ENCODE measurements at regions not wholly inside any gene's neighbourhood (a gene's known extent, or its start where the extent isn't known, plus 50 kb on each side); places are given as distances from the start of the nearest gene placed in this dataset.

GRCh38 chr4:141497627-141498026 is 138.8 kb upstream of the IL15 start:
- no peak for TF ChIP-seq CHD2 (IDR thresholded peaks at IDR 0.05; ENCODE audit: low read length, partially characterized antibody)
- no peak for TF ChIP-seq SMC3 (IDR thresholded peaks at IDR 0.05)
- TF ChIP-seq CTCF (IDR thresholded peaks at IDR 0.05) = no peak
- no peak for TF ChIP-seq BHLHE40 (IDR thresholded peaks at IDR 0.05; ENCODE audit: low read depth, low read length)
- TF ChIP-seq EP300 (IDR thresholded peaks at IDR 0.05) = no peak
- no peak for TF ChIP-seq POLR2A (IDR thresholded peaks at IDR 0.05; ENCODE audit: low read length)
- TF ChIP-seq CBX2 (IDR thresholded peaks at IDR 0.05; ENCODE audit: borderline replicate concordance, low read depth) = no peak
- TF ChIP-seq PBX3 (IDR thresholded peaks at IDR 0.05) = no peak
- no peak for TF ChIP-seq KDM1A (IDR thresholded peaks at IDR 0.05; ENCODE audit: low read depth)
- no peak for TF ChIP-seq RFX5 (IDR thresholded peaks at IDR 0.05)
- no peak for TF ChIP-seq JUN (IDR thresholded peaks at IDR 0.05)
- no peak for TF ChIP-seq NFE2L2 (conservative IDR thresholded peaks at IDR 0.05; ENCODE audit: low read length)
